B cell (primary cell): ENCODE measurements at regions not wholly inside any gene's neighbourhood (a gene's known extent, or its start where the extent isn't known, plus 50 kb on each side); places are given as distances from the start of the nearest gene placed in this dataset.
"Not testable (repeated sequence)": the region's sequence is repeated elsewhere in the genome, so short reads cannot be mapped to it uniquely, and the experiment has no call there.

Experiments used
- ATAC-seq: fragments of 200-7000 bp; cut with Tn5 transposase; one replicate; pipeline ENCODE4 v1.10.0; 2021; ENCODE audit warnings: low read depth, mild to moderate bottlenecking, moderate number of reproducible peaks, moderate library complexity
- CTCF ChIA-PET: fragments of 350-600 bp; sonication (Branson Sonifier 250); formaldehyde crosslinking; loops from one replicate; lab custom pipeline; 2021; ENCODE audit warnings: antibody characterized with exemption, inconsistent platforms; lab: Charles Lee
- POLR2A ChIA-PET: fragments of 350-600 bp; sonication (Branson Sonifier 250); formaldehyde crosslinking; loops from one replicate; lab custom pipeline; 2021; ENCODE audit warnings: antibody characterized with exemption; lab: Charles Lee
- DNase-seq: peaks from one replicate; pipeline ENCODE4 v3.0.0; 2013
- H2AFZ ChIP-seq: 2 replicates; pipeline ENCODE4 v1.6.1; 2012; ENCODE audit warnings: mild to moderate bottlenecking, low read depth, low read length; ENCODE audit not compliant: insufficient read depth, poor library complexity, severe bottlenecking
- H3K27ac ChIP-seq, 2 donors: 1 replicate in 1 of 2; 2 replicates in 1 of 2; pipeline ENCODE4 v1.5.1; 2012 to 2013; ENCODE audit warnings: low read length in 2 of 2, mild to moderate bottlenecking in 2 of 2, moderate library complexity in 1 of 2
- H3K27me3 ChIP-seq, 4 experiments: fragments of 200-600 bp in 1 of 4; sonication (generic) in 1 of 4; replicated peaks in 1 of 4; 1 replicate in 2 of 4; 2 replicates in 2 of 4; pipeline versions ENCODE4 v1.6.1 to v1.7.0; 2013 to 2016; ENCODE audit warnings: low read length in 3 of 4, mild to moderate bottlenecking in 2 of 4, mixed read lengths in 1 of 4, moderate library complexity in 1 of 4; ENCODE audit not compliant: insufficient read depth in 4 of 4, control insufficient read depth in 3 of 4; ENCODE audit errors: control extremely low read depth in 1 of 4
- H3K36me3 ChIP-seq, 2 experiments: replicated peaks in 1 of 2; 1 replicate in 1 of 2; 2 replicates in 1 of 2; pipeline versions ENCODE4 v1.6.1 to v1.7.1; 2013; ENCODE audit warnings: low read length in 1 of 2; ENCODE audit not compliant: insufficient read depth in 2 of 2, control insufficient read depth in 1 of 2; ENCODE audit errors: control extremely low read depth in 1 of 2, extremely low read depth in 1 of 2
- H3K4me1 ChIP-seq, 2 donors: fragments of 200-600 bp in 1 of 2; sonication (generic) in 1 of 2; 1 replicate in 1 of 2; 2 replicates in 1 of 2; pipeline versions ENCODE4 v1.5.1 to v1.6.1; 2013 to 2017; ENCODE audit warnings: low read length in 2 of 2; ENCODE audit not compliant: control insufficient read depth in 2 of 2, insufficient read depth in 2 of 2
- H3K4me2 ChIP-seq: replicated peaks from 2 replicates; pipeline ENCODE3; 2012; ENCODE audit warnings: mild to moderate bottlenecking, low read depth, low read length; ENCODE audit not compliant: poor library complexity, severe bottlenecking
- H3K4me3 ChIP-seq, 5 experiments: fragments of 200-600 bp in 1 of 5; sonication (generic) in 1 of 5; 1 replicate in 3 of 5; 2 replicates in 2 of 5; pipeline versions ENCODE4 v1.5.1 to v1.7.0; 2011 to 2016; ENCODE audit warnings: low read length in 4 of 5, mild to moderate bottlenecking in 4 of 5, low read depth in 2 of 5, control low read depth in 1 of 5, moderate library complexity in 1 of 5; ENCODE audit not compliant: insufficient read depth in 1 of 5; ENCODE audit errors: control extremely low read depth in 1 of 5, extremely low read depth in 1 of 5
- H3K79me2 ChIP-seq: fragments of 200-600 bp; sonication (generic); one replicate; pipeline ENCODE4 v1.6.0; 2016; ENCODE audit warnings: low read length; ENCODE audit not compliant: control insufficient read depth, insufficient read depth
- H3K9ac ChIP-seq: fragments of 200-600 bp; sonication (generic); 2 replicates; pipeline ENCODE4 v1.6.1; 2017; ENCODE audit warnings: mild to moderate bottlenecking, low read length, moderate library complexity
- H3K9me3 ChIP-seq, 3 donors: one replicate each; pipeline versions ENCODE4 v1.6.1 to v1.7.1; 2013; ENCODE audit warnings: low read length in 2 of 3; ENCODE audit not compliant: control insufficient read depth in 2 of 3, insufficient read depth in 1 of 3; ENCODE audit errors: control extremely low read depth in 1 of 3
- H4K20me1 ChIP-seq: 2 replicates; pipeline ENCODE4 v1.6.0; 2012; ENCODE audit warnings: mild to moderate bottlenecking, low read length; ENCODE audit not compliant: insufficient read depth, control insufficient read depth, poor library complexity, severe bottlenecking
- H3K27ac Mint-ChIP-seq: one replicate; pipeline ENCODE4 v1.8.0; 2021; ENCODE audit warnings: mixed read lengths
- H3K27me3 Mint-ChIP-seq: one replicate; pipeline ENCODE4 v1.8.0; 2021; ENCODE audit warnings: mixed read lengths
- H3K4me1 Mint-ChIP-seq: one replicate; pipeline ENCODE4 v1.8.0; 2021; ENCODE audit warnings: mixed read lengths
- H3K4me3 Mint-ChIP-seq: one replicate; pipeline ENCODE4 v1.8.0; 2021; ENCODE audit warnings: mixed read lengths
- H3K9me3 Mint-ChIP-seq: one replicate; pipeline ENCODE4 v1.8.0; 2022; ENCODE audit warnings: mixed read lengths; ENCODE audit not compliant: insufficient read depth
- CTCF ChIP-seq: fragments of 200-600 bp; IDR thresholded peaks from one replicate; pipeline ENCODE4 v1.8.0; 2022; ENCODE audit warnings: antibody characterized with exemption, mild to moderate bottlenecking
- EZH2 ChIP-seq: IDR thresholded peaks from 2 replicates; pipeline ENCODE4 v1.6.1; 2012; ENCODE audit warnings: borderline replicate concordance, low read depth, mild to moderate bottlenecking, moderate library complexity, low read length; ENCODE audit not compliant: insufficient read depth, poor library complexity, severe bottlenecking
- WGBS: methylation state at CpG from one replicate; pipeline ENCODE4 v1.1.5; 2013; ENCODE audit warnings: missing lambda C conversion rate; ENCODE audit not compliant: insufficient coverage; 5-methylcytosine and 5-hydroxymethylcytosine counted together
- intact Hi-C: fragments of 100-400 bp; cut with micrococcal nuclease; formaldehyde crosslinking; loops from one replicate; pipeline ENCODE4 v1.10.0; 2022

- intact Hi-C loops = no loop called here
- ATAC-seq = no peak
Measured at GRCh38 chrX:102847362-102847761, 89.7 kb upstream of the RAB40AL start.

DNA sequence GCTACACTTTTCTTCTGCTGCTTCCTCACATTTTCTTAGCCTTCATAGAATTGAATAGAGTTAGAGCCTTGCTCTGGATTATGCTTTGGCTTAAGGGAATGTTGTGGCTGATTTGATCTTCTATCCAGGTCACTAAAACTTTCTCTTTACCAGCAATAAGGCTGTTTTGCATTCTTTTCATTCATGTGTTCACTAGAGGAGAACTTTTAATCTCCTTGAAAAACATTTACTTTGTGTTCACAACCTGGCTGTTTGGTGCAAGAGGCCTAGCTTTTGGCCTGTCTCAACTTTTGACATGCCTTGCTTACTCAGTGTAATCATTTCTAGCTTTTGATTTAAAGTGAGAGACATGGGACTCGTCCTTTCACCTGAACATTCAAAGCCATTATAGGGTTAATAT lies 87.7 kb upstream of the RAB40AL start:
- H3K9me3 ChIP-seq = no peaks in the 10 kb centered on the region
- Mint-ChIP-seq H3K4me3 (no peak overlapping the region), H3K27ac (no peak overlapping the region), H3K4me1 (no peaks in the 10 kb centered on the region), H3K27me3 (no peaks in the 10 kb centered on the region), H3K9me3 (no peaks in the 10 kb centered on the region)
- DNase-seq (no peak), ATAC-seq (no peak)
- H3K4me2 ChIP-seq = no peak overlapping the region
- no peak overlapping the region for H3K9ac ChIP-seq
- TF ChIP-seq EZH2 (no peak), CTCF (no peak)
- H3K36me3 ChIP-seq = peaks cover 0 to 2% of the 10 kb centered on the region in 2 experiments
- ChIA-PET CTCF (no interaction called here), POLR2A (no interaction called here)
- H3K27ac ChIP-seq = no peak overlapping the region
- WGBS = no CpG with 5 or more reads among the region's 1 CpG
- H3K27me3 ChIP-seq = no peaks in the 10 kb centered on the region
- H3K4me1 ChIP-seq = no peaks in the 10 kb centered on the region
- no peaks in the 10 kb centered on the region for H3K79me2 ChIP-seq
- intact Hi-C loops = no loop called here
- no peaks in the 10 kb centered on the region for H4K20me1 ChIP-seq
- no peak overlapping the region for H3K4me3 ChIP-seq
- no peak overlapping the region for H2AFZ ChIP-seq

More at GRCh38 chrX:102847362-102847761, 89.7 kb upstream of the RAB40AL start:
- Mint-ChIP-seq H3K27me3 (no peaks in the 10 kb centered on the region), H3K4me3 (no peak overlapping the region), H3K4me1 (no peaks in the 10 kb centered on the region), H3K9me3 (no peaks in the 10 kb centered on the region), H3K27ac (no peak overlapping the region)
- ChIA-PET CTCF (no interaction called here), POLR2A (no interaction called here)
- Histone ChIP-seq H3K4me3 (no peak overlapping the region), H3K27ac (no peak overlapping the region), H3K9ac (no peak overlapping the region), H3K4me1 (no peaks in the 10 kb centered on the region), H3K79me2 (no peaks in the 10 kb centered on the region), H3K27me3 (no peaks in the 10 kb centered on the region), H3K4me2 (no peak overlapping the region), H3K9me3 (no peaks in the 10 kb centered on the region), H3K36me3 (peaks cover 0 to 2% of the 10 kb centered on the region in 2 experiments), H2AFZ (no peak overlapping the region), H4K20me1 (no peaks in the 10 kb centered on the region)
- TF ChIP-seq EZH2 (no peak), CTCF (no peak)
- DNase-seq = no peak
- no CpG with 5 or more reads among the region's 2 CpGs for WGBS

DNA sequence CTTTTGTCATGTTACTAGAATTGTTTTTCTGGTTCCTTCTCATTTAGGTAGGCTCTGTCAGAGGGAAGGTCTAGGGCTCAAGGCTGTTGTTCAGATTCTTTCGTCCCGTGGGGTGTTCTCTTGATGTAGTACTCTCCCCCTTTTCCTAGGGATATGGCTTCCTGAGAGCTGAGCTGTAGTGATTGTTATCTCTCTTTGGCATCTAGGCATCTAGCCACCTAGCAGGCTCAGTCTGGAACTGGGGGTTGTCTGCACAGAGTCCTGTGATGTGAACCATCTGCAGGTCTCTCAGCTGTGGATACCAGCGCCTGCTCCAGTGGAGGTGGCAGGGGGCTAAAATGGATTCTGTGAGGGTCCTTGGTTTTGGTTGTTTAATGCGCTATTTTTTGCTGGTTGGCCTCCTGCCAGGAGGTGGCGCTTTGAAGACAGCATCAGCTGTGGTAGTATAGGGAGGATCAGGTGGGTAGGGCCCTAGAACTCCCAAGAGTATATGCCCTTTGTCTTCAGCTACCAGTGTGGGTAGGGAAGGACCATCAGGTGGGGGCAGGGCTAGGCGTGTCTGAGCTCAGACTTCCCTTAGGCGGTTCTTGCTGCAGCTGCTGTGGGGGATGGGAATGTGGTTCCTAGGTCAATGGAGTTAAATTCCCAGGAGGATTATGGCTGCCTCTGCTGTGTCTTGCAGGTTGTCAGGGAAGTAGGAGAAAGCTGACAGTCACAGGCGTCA lies 78.1 kb upstream of the RAB40AL start:
- H3K79me2 ChIP-seq, H3K4me1 ChIP-seq, H3K9ac ChIP-seq, H3K36me3 ChIP-seq, POLR2A ChIA-PET, H3K4me1 Mint-ChIP-seq, H3K9me3 ChIP-seq, DNase-seq, H3K4me3 Mint-ChIP-seq, ATAC-seq, intact Hi-C loops, H4K20me1 ChIP-seq, H3K4me2 ChIP-seq, H3K4me3 ChIP-seq, H3K27me3 ChIP-seq, H2AFZ ChIP-seq, H3K27ac Mint-ChIP-seq, H3K9me3 Mint-ChIP-seq, H3K27me3 Mint-ChIP-seq, CTCF ChIA-PET, H3K27ac ChIP-seq: not testable (repeated sequence)
- 100% methylated on average over 5 of the region's 8 CpGs for WGBS
